Bronchial epithelial cell (primary cell): ENCODE measurements at regions not wholly inside any gene's neighbourhood (a gene's known extent, or its start where the extent isn't known, plus 50 kb on each side); places are given as distances from the start of the nearest gene placed in this dataset.
"Not testable (repeated sequence)": the region's sequence is repeated elsewhere in the genome, so short reads cannot be mapped to it uniquely, and the experiment has no call there.

Experiments
- DNase-seq: peaks from one replicate; pipeline ENCODE4 v3.0.0-alpha.2; 2010; ENCODE audit warnings: low read depth
- FAIRE-seq: peaks from 2 replicates; lab custom pipeline; 2011; peaks lifted over from hg19 to GRCh38; lab: Jason Lieb, UNC
- H3K27me3 ChIP-seq: 2 replicates; pipeline ENCODE4 v1.5.1; 2011; ENCODE audit warnings: low read length; ENCODE audit not compliant: control insufficient read depth, insufficient read depth
- H3K36me3 ChIP-seq: 2 replicates; pipeline ENCODE4 v1.5.1; 2011; ENCODE audit warnings: low read length; ENCODE audit not compliant: control insufficient read depth, insufficient read depth
- H3K4me3 ChIP-seq: 2 replicates; pipeline ENCODE4 v1.5.1; 2011; ENCODE audit warnings: mild to moderate bottlenecking, low read depth, low read length, control low read depth
- TF ChIP-seq, protein P1 (sequence below): IDR thresholded peaks from 2 replicates; pipeline ENCODE4 v1.5.1; 2011; ENCODE audit warnings: mild to moderate bottlenecking, moderate library complexity, low read length, control low read depth, inconsistent platforms; ENCODE audit not compliant: insufficient read depth, severe bottlenecking

DNA sequence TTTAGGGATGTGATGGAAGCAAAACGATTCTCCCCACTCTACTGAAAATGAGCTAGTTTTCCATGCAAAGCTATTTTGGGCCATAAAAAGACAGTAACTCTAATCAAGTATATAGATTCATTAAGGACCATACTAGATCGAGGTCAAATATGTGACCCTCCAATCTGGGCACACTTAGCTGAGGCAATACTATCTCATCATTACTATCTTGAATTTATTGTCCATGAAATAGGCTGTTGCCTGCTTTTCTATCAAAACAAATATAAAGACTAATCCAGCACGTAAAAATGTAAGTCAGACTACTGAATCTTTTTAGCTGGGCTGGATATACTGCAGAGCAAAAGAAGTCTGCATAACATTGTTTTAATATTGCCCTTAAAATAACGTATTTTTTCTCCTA, 943.1 kb downstream of the NR2F1-AS1 start:
- H3K27me3 ChIP-seq: no peaks in the 10 kb centered on the region
- FAIRE-seq: no peak
- TF ChIP-seq, protein P1, sequence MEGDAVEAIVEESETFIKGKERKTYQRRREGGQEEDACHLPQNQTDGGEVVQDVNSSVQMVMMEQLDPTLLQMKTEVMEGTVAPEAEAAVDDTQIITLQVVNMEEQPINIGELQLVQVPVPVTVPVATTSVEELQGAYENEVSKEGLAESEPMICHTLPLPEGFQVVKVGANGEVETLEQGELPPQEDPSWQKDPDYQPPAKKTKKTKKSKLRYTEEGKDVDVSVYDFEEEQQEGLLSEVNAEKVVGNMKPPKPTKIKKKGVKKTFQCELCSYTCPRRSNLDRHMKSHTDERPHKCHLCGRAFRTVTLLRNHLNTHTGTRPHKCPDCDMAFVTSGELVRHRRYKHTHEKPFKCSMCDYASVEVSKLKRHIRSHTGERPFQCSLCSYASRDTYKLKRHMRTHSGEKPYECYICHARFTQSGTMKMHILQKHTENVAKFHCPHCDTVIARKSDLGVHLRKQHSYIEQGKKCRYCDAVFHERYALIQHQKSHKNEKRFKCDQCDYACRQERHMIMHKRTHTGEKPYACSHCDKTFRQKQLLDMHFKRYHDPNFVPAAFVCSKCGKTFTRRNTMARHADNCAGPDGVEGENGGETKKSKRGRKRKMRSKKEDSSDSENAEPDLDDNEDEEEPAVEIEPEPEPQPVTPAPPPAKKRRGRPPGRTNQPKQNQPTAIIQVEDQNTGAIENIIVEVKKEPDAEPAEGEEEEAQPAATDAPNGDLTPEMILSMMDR: no peak
- DNase-seq: no peak
- no peak overlapping the region for H3K4me3 ChIP-seq
- H3K36me3 ChIP-seq: no peaks in the 10 kb centered on the region

DNA sequence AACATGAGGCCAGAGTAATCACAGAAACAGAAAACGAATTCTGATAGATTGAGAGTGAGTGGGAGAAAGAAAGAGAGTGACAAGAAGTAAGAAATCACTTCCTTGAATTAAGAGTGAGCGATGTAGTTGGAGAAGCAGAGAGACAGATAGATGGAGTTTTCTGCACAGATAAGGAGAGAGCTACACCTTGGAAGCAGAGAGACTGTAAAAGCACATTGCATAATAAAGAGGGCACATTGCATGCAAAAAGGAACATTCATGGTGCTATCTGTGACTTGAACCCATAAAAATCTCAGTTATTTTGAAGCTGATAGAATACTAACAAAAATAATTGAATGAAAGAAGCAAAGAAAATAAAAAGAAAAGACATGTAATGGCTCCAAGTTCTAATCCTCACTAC, 943.8 kb downstream of the NR2F1-AS1 start:
- TF ChIP-seq, protein P1: no peak
- FAIRE-seq: no peak
- Histone ChIP-seq H3K4me3 (no peak overlapping the region), H3K36me3 (no peaks in the 10 kb centered on the region), H3K27me3 (no peaks in the 10 kb centered on the region)
- DNase-seq: no peak

DNA sequence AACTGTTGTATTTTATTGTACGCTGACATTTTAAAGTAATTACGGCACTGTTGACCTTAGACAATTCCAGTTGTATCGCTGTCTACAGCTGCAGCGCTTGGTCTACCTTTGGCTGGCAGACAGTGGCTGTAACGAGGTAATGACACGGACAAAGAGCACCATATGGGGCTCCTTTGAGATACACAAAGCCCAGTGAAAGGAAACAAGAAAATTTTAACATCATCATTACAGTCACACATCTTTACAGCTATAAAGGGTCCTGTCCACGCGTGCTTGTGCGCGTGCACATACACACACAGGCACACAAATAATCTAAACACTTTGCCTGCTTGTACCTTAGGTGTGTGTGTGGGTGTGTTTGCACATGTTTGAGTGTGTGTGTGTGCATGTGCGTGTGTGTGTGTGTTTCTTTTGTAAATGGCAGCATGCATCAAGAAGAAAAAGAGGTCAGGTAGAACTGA, 946.0 kb downstream of the NR2F1-AS1 start:
- no peak for FAIRE-seq
- no peaks in the 10 kb centered on the region for H3K27me3 ChIP-seq
- no peak for DNase-seq
- H3K36me3 ChIP-seq: no peaks in the 10 kb centered on the region
- H3K4me3 ChIP-seq: no peak overlapping the region
- TF ChIP-seq, protein P1: no peak

DNA sequence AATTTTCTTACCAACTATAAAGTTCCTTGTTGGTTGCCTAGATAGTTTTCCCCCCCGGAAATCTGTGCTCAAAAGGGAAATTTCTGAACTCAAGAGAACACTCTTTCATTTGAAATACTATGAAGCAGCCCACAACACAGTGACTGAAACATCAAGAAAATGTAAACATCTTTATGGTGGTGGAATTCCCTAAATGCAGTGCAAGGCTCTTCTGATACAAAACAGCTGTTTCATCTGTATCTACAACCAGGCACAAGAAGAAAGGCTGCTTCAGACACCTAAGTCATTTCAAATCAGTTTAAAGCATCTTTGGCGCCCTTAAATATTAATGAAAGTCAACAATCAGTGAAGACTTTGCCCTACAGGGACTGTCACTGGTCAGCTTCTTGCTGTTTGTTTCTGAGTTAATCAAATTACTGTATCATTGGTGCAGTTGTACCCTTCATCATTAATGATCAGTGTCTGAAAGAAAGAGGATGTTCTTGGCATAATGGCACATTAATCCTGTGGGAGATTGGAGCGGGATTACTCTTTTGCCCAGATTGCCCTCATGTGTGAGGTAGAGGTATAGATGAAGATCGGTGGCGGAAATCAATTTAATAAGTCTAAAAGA, 947.0 kb downstream of the NR2F1-AS1 start:
- no peak for FAIRE-seq
- no peaks in the 10 kb centered on the region for H3K36me3 ChIP-seq
- TF ChIP-seq, protein P1: no peak

DNA sequence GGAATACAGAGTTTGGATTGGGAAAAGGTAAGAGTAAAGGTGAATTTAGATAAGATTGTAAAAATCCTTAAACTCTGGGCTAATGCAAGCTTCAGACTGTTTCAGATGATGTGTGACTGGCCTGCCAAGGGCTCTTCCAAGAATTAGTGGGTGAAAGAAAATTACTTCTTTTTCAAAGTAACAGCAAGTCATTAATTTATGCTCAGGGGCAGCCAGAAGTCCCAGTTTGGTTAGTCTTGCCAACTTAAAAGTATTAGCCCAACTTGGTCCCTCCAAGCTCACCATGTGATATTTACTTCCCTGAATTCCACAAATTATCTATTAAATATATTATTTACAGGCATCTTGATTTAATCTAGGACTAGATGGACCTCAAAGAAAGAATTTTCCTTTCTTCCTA, 947.8 kb downstream of the NR2F1-AS1 start:
- H3K27me3 ChIP-seq: no peaks in the 10 kb centered on the region
- FAIRE-seq (no peak), DNase-seq (no peak)
- TF ChIP-seq, protein P1: no peak
- H3K36me3 ChIP-seq: no peaks in the 10 kb centered on the region
- H3K4me3 ChIP-seq: no peak overlapping the region

More for the DNA sequence above, 947.0 kb downstream of the NR2F1-AS1 start:
- no peak for DNase-seq
- H3K4me3 ChIP-seq: no peak overlapping the region
- H3K27me3 ChIP-seq: no peaks in the 10 kb centered on the region

DNA sequence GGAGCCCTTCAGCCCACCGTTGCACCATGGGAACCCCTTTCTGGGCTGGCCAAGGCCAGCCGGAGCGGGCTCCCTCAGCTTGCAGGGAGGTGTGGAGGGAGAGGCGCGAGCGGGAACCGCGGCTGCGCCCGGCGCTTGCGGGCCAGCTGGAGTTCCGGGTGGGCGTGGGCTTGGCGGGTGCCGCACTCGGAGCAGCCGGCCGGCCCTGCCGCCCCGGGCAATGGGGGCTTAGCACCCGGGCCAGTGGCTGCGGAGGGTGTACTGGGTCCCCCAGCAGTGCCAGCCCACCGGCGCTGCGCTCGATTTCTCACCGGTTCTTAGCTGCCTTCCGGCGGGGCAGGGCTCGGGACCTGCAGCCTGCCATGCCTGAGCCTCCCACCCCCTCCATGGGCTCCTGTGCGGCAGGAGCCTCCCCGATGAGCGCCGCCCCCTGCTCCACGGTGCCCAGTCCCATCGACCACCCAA, 949.8 kb downstream of the NR2F1-AS1 start:
- H3K27me3 ChIP-seq, FAIRE-seq, DNase-seq, H3K4me3 ChIP-seq, H3K36me3 ChIP-seq: not testable (repeated sequence)
